GM23338 (cell line): ENCODE measurements at regions not wholly inside any gene's neighbourhood (a gene's known extent, or its start where the extent isn't known, plus 50 kb on each side); places are given as distances from the start of the nearest gene placed in this dataset.

Experiments used
- ATAC-seq: fragments of 200-7000 bp; cut with Tn5 transposase; 3 replicates; pipeline ENCODE4 v1.9.1; 2020
- DNase-seq: peaks from one replicate; pipeline ENCODE4 v3.0.0-alpha.2; 2015; ENCODE audit warnings: low spot score
- H2AFZ ChIP-seq: fragments of 200-600 bp; sonication (generic); 2 replicates; pipeline ENCODE4 v1.8.0; 2016; ENCODE audit warnings: antibody characterized with exemption, mild to moderate bottlenecking, moderate library complexity
- H3F3A ChIP-seq: fragments of 200-600 bp; sonication (generic); replicated peaks from 2 replicates; pipeline ENCODE4 v1.8.0; 2017; ENCODE audit warnings: antibody characterized with exemption, mixed run types, low read depth
- H3K27ac ChIP-seq: fragments of 200-600 bp; sonication (generic); 2 replicates; pipeline ENCODE4 v1.6.1; 2016; ENCODE audit warnings: low read depth
- H3K27me3 ChIP-seq: fragments of 200-600 bp; sonication (generic); 2 replicates; pipeline ENCODE4 v1.8.0; 2016; ENCODE audit warnings: mild to moderate bottlenecking, mixed run types, moderate library complexity; ENCODE audit not compliant: insufficient read depth
- H3K36me3 ChIP-seq: fragments of 200-600 bp; sonication (generic); 2 replicates; pipeline ENCODE4 v1.8.0; 2016; ENCODE audit warnings: mild to moderate bottlenecking; ENCODE audit not compliant: insufficient read depth
- H3K4me1 ChIP-seq: fragments of 200-600 bp; sonication (generic); 2 replicates; pipeline ENCODE4 v1.8.0; 2016; ENCODE audit warnings: mild to moderate bottlenecking, moderate library complexity; ENCODE audit not compliant: insufficient read depth
- H3K4me2 ChIP-seq: fragments of 200-600 bp; sonication (generic); 2 replicates; pipeline ENCODE4 v1.7.1; 2017; ENCODE audit warnings: mixed run types
- H3K4me3 ChIP-seq: fragments of 200-600 bp; sonication (generic); 2 replicates; pipeline ENCODE4 v1.6.1; 2016; ENCODE audit warnings: mixed run types
- H3K79me2 ChIP-seq: fragments of 200-600 bp; sonication (generic); replicated peaks from 2 replicates; pipeline ENCODE4 v1.8.0; 2017; ENCODE audit warnings: mild to moderate bottlenecking; ENCODE audit not compliant: insufficient read depth
- H3K9me2 ChIP-seq: fragments of 200-600 bp; sonication (generic); 2 replicates; pipeline ENCODE4 v1.8.0; 2017; ENCODE audit not compliant: insufficient read depth
- H4K20me1 ChIP-seq: fragments of 200-600 bp; sonication (generic); replicated peaks from 2 replicates; pipeline ENCODE4 v1.8.0; 2017; ENCODE audit warnings: mild to moderate bottlenecking; ENCODE audit not compliant: insufficient read depth
- H3K27ac Mint-ChIP-seq: 2 replicates; pipeline ENCODE4 v1.8.0; 2020; ENCODE audit warnings: inconsistent platforms, mild to moderate bottlenecking, moderate library complexity, mixed read lengths
- H3K27me3 Mint-ChIP-seq: 3 replicates; pipeline ENCODE4 v1.8.0; 2022; ENCODE audit warnings: low read depth, mild to moderate bottlenecking, moderate library complexity, mixed read lengths, inconsistent platforms; ENCODE audit not compliant: insufficient read depth, poor library complexity
- H3K36me3 Mint-ChIP-seq: 3 replicates; pipeline ENCODE4 v1.8.0; 2021; ENCODE audit warnings: low read depth, mild to moderate bottlenecking, inconsistent platforms, moderate library complexity, mixed read lengths
- H3K4me1 Mint-ChIP-seq: 3 replicates; pipeline ENCODE4 v1.8.0; 2020; ENCODE audit warnings: mild to moderate bottlenecking, inconsistent platforms, mixed read lengths
- H3K4me3 Mint-ChIP-seq: 3 replicates; pipeline ENCODE4 v1.8.0; 2021; ENCODE audit warnings: moderate library complexity, mild to moderate bottlenecking, inconsistent platforms, mixed read lengths
- H3K9me3 Mint-ChIP-seq: 3 replicates; pipeline ENCODE4 v1.8.0; 2020; ENCODE audit warnings: moderate library complexity, mild to moderate bottlenecking, inconsistent platforms, mixed read lengths
- CREB1 ChIP-seq: fragments of 250-450 bp; sonication (Bioruptor Pico); IDR thresholded peaks from 2 replicates; pipeline ENCODE4 v1.5.0; 2020; ENCODE audit warnings: low read depth, mild to moderate bottlenecking, moderate library complexity
- ETS1 ChIP-seq: IDR thresholded peaks from 2 replicates; pipeline ENCODE4 v1.6.1; 2016; ENCODE audit warnings: antibody characterized with exemption
- EZH2 ChIP-seq: fragments of 200-600 bp; sonication (generic); IDR thresholded peaks from one replicate; pipeline ENCODE4 v1.8.0; 2017; ENCODE audit warnings: antibody characterized with exemption, mild to moderate bottlenecking, low read depth; ENCODE audit not compliant: unreplicated experiment
- EZH2phosphoT487 ChIP-seq: fragments of 200-600 bp; sonication (generic); IDR thresholded peaks from one replicate; pipeline ENCODE4 v1.8.1; 2018; ENCODE audit warnings: antibody characterized with exemption; ENCODE audit not compliant: unreplicated experiment
- NANOG ChIP-seq: IDR thresholded peaks from 2 replicates; pipeline ENCODE4 v1.6.1; 2016; ENCODE audit warnings: antibody characterized with exemption, borderline replicate concordance
- POLR2AphosphoS5 ChIP-seq: IDR thresholded peaks from 2 replicates; pipeline ENCODE4 v1.6.1; 2016; ENCODE audit warnings: antibody characterized with exemption, low read depth
- STAT1 ChIP-seq: IDR thresholded peaks from one replicate; pipeline ENCODE4 v1.6.1; 2016; ENCODE audit warnings: antibody characterized with exemption; ENCODE audit not compliant: unreplicated experiment
- ZNF114 ChIP-seq: fragments of 250-450 bp; sonication (Bioruptor Pico); IDR thresholded peaks from 2 replicates; pipeline ENCODE4 v1.5.0; 2020; ENCODE audit warnings: mild to moderate bottlenecking, moderate library complexity
- ZNF331 ChIP-seq: fragments of 250-450 bp; sonication (Bioruptor Pico); IDR thresholded peaks from 2 replicates; pipeline ENCODE4 v1.5.0; 2020; ENCODE audit warnings: low read depth, mild to moderate bottlenecking, moderate library complexity
- TF ChIP-seq, protein P1 (sequence below): IDR thresholded peaks from one replicate; pipeline ENCODE4 v1.6.1; 2018; ENCODE audit warnings: antibody characterized with exemption; ENCODE audit not compliant: unreplicated experiment
- TF ChIP-seq, protein P2 (sequence below): fragments of 250-450 bp; sonication (Bioruptor Pico); IDR thresholded peaks from 2 replicates; pipeline ENCODE4 v1.5.0; 2020; ENCODE audit warnings: mild to moderate bottlenecking, moderate library complexity

DNA sequence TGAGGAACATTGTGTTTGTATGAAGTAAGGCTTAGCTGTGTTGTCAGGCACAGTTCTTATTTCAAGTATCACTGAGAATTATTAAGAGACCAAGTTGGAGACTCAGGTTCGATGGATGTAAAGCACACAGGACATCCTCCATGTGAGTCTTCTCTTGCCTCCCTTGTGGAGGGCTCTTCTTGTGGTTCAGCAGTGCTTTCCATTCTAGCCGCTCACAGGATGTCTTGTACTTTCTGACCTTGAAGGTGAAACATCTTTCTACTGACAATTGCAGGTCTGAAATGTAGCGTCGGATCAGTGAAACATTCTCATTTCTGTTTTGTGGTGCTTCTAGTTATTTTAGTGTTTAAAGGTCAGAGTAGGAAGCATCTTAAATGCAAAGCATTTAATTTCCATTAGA is 154.6 kb downstream of the HIPK3 start:
- TF ChIP-seq ZNF331 (CRISPR knock-in tag) (no peak), STAT1 (no peak), ZNF114 (CRISPR knock-in tag) (no peak), POLR2AphosphoS5 (no peak), EZH2 (no peak), EZH2phosphoT487 (no peak), NANOG (no peak), CREB1 (CRISPR knock-in tag) (no peak), ETS1 (no peak)
- TF ChIP-seq, protein P1, sequence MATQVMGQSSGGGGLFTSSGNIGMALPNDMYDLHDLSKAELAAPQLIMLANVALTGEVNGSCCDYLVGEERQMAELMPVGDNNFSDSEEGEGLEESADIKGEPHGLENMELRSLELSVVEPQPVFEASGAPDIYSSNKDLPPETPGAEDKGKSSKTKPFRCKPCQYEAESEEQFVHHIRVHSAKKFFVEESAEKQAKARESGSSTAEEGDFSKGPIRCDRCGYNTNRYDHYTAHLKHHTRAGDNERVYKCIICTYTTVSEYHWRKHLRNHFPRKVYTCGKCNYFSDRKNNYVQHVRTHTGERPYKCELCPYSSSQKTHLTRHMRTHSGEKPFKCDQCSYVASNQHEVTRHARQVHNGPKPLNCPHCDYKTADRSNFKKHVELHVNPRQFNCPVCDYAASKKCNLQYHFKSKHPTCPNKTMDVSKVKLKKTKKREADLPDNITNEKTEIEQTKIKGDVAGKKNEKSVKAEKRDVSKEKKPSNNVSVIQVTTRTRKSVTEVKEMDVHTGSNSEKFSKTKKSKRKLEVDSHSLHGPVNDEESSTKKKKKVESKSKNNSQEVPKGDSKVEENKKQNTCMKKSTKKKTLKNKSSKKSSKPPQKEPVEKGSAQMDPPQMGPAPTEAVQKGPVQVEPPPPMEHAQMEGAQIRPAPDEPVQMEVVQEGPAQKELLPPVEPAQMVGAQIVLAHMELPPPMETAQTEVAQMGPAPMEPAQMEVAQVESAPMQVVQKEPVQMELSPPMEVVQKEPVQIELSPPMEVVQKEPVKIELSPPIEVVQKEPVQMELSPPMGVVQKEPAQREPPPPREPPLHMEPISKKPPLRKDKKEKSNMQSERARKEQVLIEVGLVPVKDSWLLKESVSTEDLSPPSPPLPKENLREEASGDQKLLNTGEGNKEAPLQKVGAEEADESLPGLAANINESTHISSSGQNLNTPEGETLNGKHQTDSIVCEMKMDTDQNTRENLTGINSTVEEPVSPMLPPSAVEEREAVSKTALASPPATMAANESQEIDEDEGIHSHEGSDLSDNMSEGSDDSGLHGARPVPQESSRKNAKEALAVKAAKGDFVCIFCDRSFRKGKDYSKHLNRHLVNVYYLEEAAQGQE: no peak
- TF ChIP-seq, protein P2, sequence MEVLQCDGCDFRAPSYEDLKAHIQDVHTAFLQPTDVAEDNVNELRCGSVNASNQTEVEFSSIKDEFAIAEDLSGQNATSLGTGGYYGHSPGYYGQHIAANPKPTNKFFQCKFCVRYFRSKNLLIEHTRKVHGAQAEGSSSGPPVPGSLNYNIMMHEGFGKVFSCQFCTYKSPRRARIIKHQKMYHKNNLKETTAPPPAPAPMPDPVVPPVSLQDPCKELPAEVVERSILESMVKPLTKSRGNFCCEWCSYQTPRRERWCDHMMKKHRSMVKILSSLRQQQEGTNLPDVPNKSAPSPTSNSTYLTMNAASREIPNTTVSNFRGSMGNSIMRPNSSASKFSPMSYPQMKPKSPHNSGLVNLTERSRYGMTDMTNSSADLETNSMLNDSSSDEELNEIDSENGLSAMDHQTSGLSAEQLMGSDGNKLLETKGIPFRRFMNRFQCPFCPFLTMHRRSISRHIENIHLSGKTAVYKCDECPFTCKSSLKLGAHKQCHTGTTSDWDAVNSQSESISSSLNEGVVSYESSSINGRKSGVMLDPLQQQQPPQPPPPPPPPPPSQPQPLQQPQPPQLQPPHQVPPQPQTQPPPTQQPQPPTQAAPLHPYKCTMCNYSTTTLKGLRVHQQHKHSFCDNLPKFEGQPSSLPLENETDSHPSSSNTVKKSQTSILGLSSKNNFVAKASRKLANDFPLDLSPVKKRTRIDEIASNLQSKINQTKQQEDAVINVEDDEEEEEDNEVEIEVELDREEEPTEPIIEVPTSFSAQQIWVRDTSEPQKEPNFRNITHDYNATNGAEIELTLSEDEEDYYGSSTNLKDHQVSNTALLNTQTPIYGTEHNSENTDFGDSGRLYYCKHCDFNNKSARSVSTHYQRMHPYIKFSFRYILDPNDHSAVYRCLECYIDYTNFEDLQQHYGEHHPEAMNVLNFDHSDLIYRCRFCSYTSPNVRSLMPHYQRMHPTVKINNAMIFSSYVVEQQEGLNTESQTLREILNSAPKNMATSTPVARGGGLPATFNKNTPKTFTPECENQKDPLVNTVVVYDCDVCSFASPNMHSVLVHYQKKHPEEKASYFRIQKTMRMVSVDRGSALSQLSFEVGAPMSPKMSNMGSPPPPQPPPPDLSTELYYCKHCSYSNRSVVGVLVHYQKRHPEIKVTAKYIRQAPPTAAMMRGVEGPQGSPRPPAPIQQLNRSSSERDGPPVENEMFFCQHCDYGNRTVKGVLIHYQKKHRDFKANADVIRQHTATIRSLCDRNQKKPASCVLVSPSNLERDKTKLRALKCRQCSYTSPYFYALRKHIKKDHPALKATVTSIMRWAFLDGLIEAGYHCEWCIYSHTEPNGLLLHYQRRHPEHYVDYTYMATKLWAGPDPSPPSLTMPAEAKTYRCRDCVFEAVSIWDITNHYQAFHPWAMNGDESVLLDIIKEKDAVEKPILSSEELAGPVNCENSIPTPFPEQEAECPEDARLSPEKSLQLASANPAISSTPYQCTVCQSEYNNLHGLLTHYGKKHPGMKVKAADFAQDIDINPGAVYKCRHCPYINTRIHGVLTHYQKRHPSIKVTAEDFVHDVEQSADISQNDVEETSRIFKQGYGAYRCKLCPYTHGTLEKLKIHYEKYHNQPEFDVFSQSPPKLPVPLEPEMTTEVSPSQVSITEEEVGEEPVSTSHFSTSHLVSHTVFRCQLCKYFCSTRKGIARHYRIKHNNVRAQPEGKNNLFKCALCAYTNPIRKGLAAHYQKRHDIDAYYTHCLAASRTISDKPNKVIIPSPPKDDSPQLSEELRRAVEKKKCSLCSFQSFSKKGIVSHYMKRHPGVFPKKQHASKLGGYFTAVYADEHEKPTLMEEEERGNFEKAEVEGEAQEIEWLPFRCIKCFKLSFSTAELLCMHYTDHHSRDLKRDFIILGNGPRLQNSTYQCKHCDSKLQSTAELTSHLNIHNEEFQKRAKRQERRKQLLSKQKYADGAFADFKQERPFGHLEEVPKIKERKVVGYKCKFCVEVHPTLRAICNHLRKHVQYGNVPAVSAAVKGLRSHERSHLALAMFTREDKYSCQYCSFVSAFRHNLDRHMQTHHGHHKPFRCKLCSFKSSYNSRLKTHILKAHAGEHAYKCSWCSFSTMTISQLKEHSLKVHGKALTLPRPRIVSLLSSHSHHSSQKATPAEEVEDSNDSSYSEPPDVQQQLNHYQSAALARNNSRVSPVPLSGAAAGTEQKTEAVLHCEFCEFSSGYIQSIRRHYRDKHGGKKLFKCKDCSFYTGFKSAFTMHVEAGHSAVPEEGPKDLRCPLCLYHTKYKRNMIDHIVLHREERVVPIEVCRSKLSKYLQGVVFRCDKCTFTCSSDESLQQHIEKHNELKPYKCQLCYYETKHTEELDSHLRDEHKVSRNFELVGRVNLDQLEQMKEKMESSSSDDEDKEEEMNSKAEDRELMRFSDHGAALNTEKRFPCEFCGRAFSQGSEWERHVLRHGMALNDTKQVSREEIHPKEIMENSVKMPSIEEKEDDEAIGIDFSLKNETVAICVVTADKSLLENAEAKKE (CRISPR knock-in tag): no peak
- Histone ChIP-seq H3F3A (no peaks in the 10 kb centered on the region), H3K36me3 (no peaks in the 10 kb centered on the region), H3K79me2 (no peaks in the 10 kb centered on the region), H3K27me3 (no peaks in the 10 kb centered on the region), H4K20me1 (no peaks in the 10 kb centered on the region), H3K27ac (no peak overlapping the region), H3K4me2 (no peak overlapping the region), H3K4me3 (no peak overlapping the region), H3K9me2 (no peaks in the 10 kb centered on the region; the same call in 1 of the 2 replicates), H2AFZ (no peak overlapping the region), H3K4me1 (peaks cover 21% of the 10 kb centered on the region)
- H3K27ac Mint-ChIP-seq: no peak overlapping the region
- no peaks in the 10 kb centered on the region for H3K36me3 Mint-ChIP-seq
- H3K27me3 Mint-ChIP-seq: peaks cover 4% of the 10 kb centered on the region
- no peaks in the 10 kb centered on the region for H3K9me3 Mint-ChIP-seq
- no peak for ATAC-seq
- DNase-seq: no peak
- no peak overlapping the region for H3K4me3 Mint-ChIP-seq
- peaks cover 28% of the 10 kb centered on the region for H3K4me1 Mint-ChIP-seq
